ENCODE measurements at regions not wholly inside any gene's neighbourhood (a gene's known extent, or its start where the extent isn't known, plus 50 kb on each side); places are given as distances from the start of the nearest gene placed in this dataset.

DNA sequence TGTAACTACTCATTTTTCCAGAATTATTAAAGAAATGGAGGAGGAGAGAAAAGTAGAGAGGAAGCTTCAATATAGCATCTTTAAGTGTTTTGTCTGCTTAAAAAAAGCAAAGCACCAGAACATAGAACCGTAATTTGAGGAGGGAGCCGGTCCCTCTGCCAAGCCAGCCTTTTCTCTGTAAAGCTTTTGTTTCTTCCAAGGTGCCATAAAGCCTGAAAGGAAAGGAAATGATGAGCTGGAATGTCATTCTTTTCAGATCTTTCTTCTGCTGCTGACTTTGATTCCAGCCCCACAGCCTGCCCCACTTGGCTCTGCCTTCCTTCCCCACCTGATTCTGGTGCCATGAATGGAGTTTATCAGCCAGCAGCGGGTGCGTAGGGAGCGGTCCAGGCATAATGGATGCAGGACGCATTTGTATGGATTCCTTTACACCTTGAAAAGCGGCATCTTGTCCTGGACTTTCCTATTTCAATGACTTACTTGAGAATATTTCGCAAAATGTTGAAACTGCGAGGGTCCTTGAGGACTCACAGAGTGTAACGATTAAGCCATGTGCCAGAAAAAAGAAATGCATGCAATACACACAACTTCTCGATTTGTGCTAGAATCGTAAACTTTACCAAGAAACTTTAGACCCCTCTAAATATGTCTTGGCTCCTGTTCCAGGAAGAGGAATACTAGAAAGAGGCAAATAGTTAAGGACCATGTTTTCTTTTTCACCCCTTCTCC is 569.5 kb upstream of the MGMT start:
- no peak for DNase-seq (ENCODE audit: low read depth)
- no peak overlapping the region for H3K4me3 ChIP-seq (replicated peaks; ENCODE audit: low read depth, low read length)
- TF ChIP-seq CTCF (IDR thresholded peaks at IDR 0.05; ENCODE audit: low read length, missing control alignments): no peak

DNA sequence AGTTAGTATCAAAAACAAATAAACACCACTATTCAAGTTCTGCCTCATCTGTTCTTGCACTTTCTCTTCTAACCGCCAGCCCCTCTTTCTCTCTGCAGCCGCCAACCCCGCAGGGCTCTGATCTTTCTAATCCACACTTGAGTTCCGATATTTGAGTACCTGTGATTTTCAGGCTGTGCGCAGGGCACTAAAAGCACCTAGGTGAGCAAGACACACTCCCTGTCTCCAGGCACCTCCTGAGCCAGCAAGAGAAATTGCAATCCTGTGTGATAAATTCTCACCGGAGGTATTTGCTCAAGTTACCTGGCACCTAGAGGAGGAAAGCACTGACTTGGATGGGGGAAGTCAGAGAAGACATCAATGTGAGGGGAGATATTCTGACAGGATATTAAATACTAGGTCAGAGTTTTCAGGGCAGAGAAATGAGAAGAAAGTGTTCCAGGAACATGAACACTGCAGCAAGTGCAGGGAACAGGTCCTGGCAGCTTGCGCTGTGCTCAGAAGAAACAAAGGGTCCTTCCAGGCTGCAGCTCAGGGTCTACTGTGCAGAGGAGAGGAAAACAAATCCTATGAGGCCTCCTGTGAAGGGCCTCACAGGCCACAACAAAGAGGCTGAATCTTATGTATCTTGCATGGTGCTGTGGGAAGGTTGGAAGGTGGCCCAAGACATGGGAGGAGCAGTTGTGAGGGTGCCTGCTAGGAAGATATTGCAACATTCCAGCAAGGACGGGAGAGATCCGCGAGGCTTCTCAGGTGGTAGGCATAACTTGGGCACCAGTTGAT is 568.7 kb upstream of the MGMT start:
- no peak for DNase-seq (ENCODE audit: low read depth)
- TF ChIP-seq CTCF (IDR thresholded peaks at IDR 0.05; ENCODE audit: low read length, missing control alignments): no peak
- no peak overlapping the region for H3K4me3 ChIP-seq (replicated peaks; ENCODE audit: low read depth, low read length)

DNA sequence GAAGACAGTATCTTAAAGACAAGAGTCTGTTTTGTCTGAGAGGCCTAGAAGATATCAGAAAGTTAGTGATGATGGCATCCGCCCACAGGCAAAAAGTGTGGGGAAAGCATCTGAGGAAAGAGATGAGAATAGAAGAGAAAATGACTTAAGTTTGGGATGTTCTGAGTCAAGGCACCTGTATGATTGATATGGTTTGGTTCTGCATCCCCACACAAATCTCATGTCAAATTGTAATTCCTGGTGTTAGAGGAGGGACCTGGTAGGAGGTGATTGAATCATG is 568.2 kb upstream of the MGMT start:
- DNase-seq (ENCODE audit: low read depth): no peak
- H3K4me3 ChIP-seq (replicated peaks; ENCODE audit: low read depth, low read length): no peak overlapping the region

GRCh38 chr10:128900456-128900855 is 566.6 kb upstream of the MGMT start:
- no peak for TF ChIP-seq CTCF (IDR thresholded peaks at IDR 0.05; ENCODE audit: low read length, missing control alignments)
- no peak for DNase-seq (ENCODE audit: low read depth)
- no peak overlapping the region for H3K4me3 ChIP-seq (replicated peaks; ENCODE audit: low read depth, low read length)

More for the DNA sequence above, 568.2 kb upstream of the MGMT start:
- no peak for TF ChIP-seq CTCF (IDR thresholded peaks at IDR 0.05; ENCODE audit: low read length, missing control alignments)

DNA sequence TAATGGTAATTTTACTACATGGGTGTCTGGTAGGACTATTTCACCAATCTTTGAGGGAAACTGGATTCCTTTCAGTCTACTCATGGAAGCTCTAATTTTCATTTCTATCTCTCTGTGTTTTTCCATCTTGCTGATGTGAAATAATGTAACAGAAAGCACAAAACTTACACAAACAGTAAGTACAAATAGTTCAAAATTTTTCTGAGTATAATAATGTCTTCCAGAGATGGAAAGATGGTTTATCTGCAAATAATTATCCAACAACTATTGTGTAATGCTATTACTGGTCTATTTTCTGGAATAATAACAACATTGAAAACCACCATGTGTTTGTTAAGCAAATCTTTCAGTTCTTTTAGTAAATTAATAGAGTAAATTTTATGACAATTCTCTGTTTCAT is 565.8 kb upstream of the MGMT start:
- TF ChIP-seq CTCF (IDR thresholded peaks at IDR 0.05; ENCODE audit: low read length, missing control alignments): no peak
- no peak overlapping the region for H3K4me3 ChIP-seq (replicated peaks; ENCODE audit: low read depth, low read length)
- no peak for DNase-seq (ENCODE audit: low read depth)

GRCh38 chr10:128902031-128902710 is 564.9 kb upstream of the MGMT start:
- DNase-seq (ENCODE audit: low read depth): no peak
- no peak for TF ChIP-seq CTCF (IDR thresholded peaks at IDR 0.05; ENCODE audit: low read length, missing control alignments)
- H3K4me3 ChIP-seq (replicated peaks; ENCODE audit: low read depth, low read length): no peak overlapping the region

Data from fibroblast of pulmonary artery (primary cell).